ENCODE measurements at regions not wholly inside any gene's neighbourhood (a gene's known extent, or its start where the extent isn't known, plus 50 kb on each side); places are given as distances from the start of the nearest gene placed in this dataset.

DNA sequence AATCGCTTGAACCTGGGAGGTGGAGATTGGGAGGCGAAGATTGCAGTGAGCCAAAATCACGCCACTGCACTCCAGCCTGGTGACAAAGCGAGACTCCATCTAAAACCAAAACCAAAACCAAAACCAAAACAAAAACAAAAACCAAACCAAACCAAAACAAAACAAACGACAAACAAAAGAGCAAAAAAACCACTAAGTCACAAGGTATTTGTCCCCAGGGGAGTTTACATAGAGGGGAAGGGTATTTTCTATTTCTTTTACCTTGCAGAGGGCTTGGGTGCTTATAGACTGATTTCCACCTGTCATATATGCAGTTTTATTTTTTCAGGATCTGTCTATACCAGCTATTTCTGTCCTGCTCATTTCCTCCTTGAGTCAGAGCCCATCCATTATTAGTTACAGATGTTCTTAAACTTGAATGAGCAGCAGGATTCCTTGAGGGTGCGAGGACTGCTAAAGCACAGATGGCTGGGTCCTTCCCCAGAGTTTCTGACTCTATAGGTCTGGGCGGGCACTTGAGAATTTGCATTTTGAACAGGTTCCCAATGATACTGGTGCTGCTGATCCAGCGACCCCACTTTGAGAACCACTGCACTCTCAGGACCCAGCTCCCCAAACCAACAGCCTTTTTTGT lies 102.2 kb upstream of the UXS1 start:
- H4K91ac ChIP-seq (replicated peaks; ENCODE audit: insufficient read length, low read length), result no peak overlapping the region
- CTCF ChIA-PET (ENCODE audit: partially characterized antibody), result no interaction called here
- no peak overlapping the region for H3K18ac ChIP-seq (ENCODE audit: extremely low read depth, low read length)
- no peaks in the 10 kb centered on the region; a peak in 1 of 7 replicates for H3K27me3 ChIP-seq (replicated peaks in 1 of 4; ENCODE audit: control insufficient read depth in 3 of 4, extremely low read depth in 1 of 4, insufficient read depth in 3 of 4, low read length in 3 of 4)
- no peak overlapping the region for H2AK5ac ChIP-seq (ENCODE audit: low read depth, low read length)
- H4K5ac ChIP-seq (ENCODE audit: insufficient read length, low read depth, low read length), result no peak overlapping the region
- DNase-seq (ENCODE audit: low read depth in 1 of 2, low spot score in 2 of 2) (no peak), FAIRE-seq (no peak)
- no peak overlapping the region for H2AFZ ChIP-seq (ENCODE audit: low read length)
- TF ChIP-seq SRF (IDR thresholded peaks at IDR 0.05; ENCODE audit: low read depth, low read length) (no peak), KDM4A (IDR thresholded peaks at IDR 0.05; ENCODE audit: low read depth, low read length, severe bottlenecking) (no peak), CBX8 (IDR thresholded peaks at IDR 0.05; ENCODE audit: borderline replicate concordance, low read depth, low read length) (no peak), EGR1 (IDR thresholded peaks at IDR 0.05; ENCODE audit: borderline replicate concordance, low read depth, low read length) (no peak), SIRT6 (IDR thresholded peaks at IDR 0.05; ENCODE audit: low read length) (no peak), POU5F1 (IDR thresholded peaks at IDR 0.05; ENCODE audit: low read depth, low read length) (no peak), POLR2AphosphoS5 (IDR thresholded peaks at IDR 0.05; ENCODE audit: low read depth, low read length) (no peak)
- TF ChIP-seq, protein P1, sequence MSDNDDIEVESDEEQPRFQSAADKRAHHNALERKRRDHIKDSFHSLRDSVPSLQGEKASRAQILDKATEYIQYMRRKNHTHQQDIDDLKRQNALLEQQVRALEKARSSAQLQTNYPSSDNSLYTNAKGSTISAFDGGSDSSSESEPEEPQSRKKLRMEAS (IDR thresholded peaks at IDR 0.05), result no peak
- no peaks in the 10 kb centered on the region for H3K4me1 ChIP-seq (replicated peaks in 1 of 4; ENCODE audit: control insufficient read depth in 3 of 4, insufficient read depth in 4 of 4, low read length in 3 of 4)
- H3K56ac ChIP-seq (replicated peaks; ENCODE audit: insufficient read length, low read depth, low read length), result no peak overlapping the region
- no peak overlapping the region for H2BK12ac ChIP-seq (ENCODE audit: low read depth, low read length)
- POLR2A ChIA-PET (ENCODE audit: partially characterized antibody), result no interaction called here
- H2BK20ac ChIP-seq (ENCODE audit: low read length), result no peak overlapping the region
- H4K20me1 ChIP-seq (replicated peaks in 1 of 2; ENCODE audit: control insufficient read depth in 1 of 2, insufficient read depth in 2 of 2, low read length in 2 of 2), result no peaks in the 10 kb centered on the region
- H4K8ac ChIP-seq (ENCODE audit: extremely low read depth, insufficient read depth, low read length), result no peak overlapping the region
- no peak overlapping the region for H2BK5ac ChIP-seq (ENCODE audit: low read depth, low read length)
- no peaks in the 10 kb centered on the region for H3K9me3 ChIP-seq (ENCODE audit: insufficient read depth in 2 of 2, low read depth in 1 of 2, low read length in 1 of 2)
- no peaks in the 10 kb centered on the region for H3K36me3 ChIP-seq (ENCODE audit: control insufficient read depth in 2 of 4, insufficient read depth in 4 of 4, low read length in 3 of 4)
- no peaks in the 10 kb centered on the region for H3K79me1 ChIP-seq (ENCODE audit: low read depth, low read length)
- H3K4me3 ChIP-seq (ENCODE audit: extremely low read depth in 1 of 4, insufficient read depth in 2 of 4, low read depth in 3 of 4, low read length in 4 of 4), result no peak overlapping the region
- H3K14ac ChIP-seq (ENCODE audit: insufficient read length), result no peak overlapping the region
- H3K23me2 ChIP-seq (ENCODE audit: low read depth, low read length), result no peaks in the 10 kb centered on the region
- WGBS, 2 experiments (ENCODE audit: extremely low coverage in 1 of 2, insufficient coverage in 1 of 2, insufficient read length in 1 of 2, insufficient replicate concordance in 2 of 2, low coverage in 1 of 2, low lambda C conversion rate in 2 of 2, missing lambda C conversion rate in 1 of 2), result 82% methylated on average over 8 of the region's 8 CpGs; no CpG with 5 or more reads in 1 of the 2 experiments
- H3K79me2 ChIP-seq (ENCODE audit: control insufficient read depth in 1 of 2, insufficient read depth in 2 of 2, low read length in 2 of 2), result no peaks in the 10 kb centered on the region
- no peak overlapping the region for H2BK120ac ChIP-seq (replicated peaks; ENCODE audit: low read depth, low read length)
- H2BK15ac ChIP-seq (ENCODE audit: low read length), result no peak overlapping the region
- no peak overlapping the region for H3K4ac ChIP-seq (replicated peaks; ENCODE audit: insufficient read length, low read depth, low read length)
- no peak overlapping the region for H3K9ac ChIP-seq (replicated peaks in 1 of 4; ENCODE audit: extremely low read depth in 1 of 4, low read depth in 3 of 4, low read length in 3 of 4)
- H3K27ac ChIP-seq (ENCODE audit: low read depth, low read length), result no peak overlapping the region
- no peak overlapping the region for H3K4me2 ChIP-seq (ENCODE audit: insufficient read depth in 1 of 2, low read depth in 2 of 2, low read length in 2 of 2)
- no peak overlapping the region for H3K23ac ChIP-seq (ENCODE audit: insufficient read length)
